Fibroblast of villous mesenchyme (primary cell): ENCODE measurements at regions not wholly inside any gene's neighbourhood (a gene's known extent, or its start where the extent isn't known, plus 50 kb on each side); places are given as distances from the start of the nearest gene placed in this dataset.
A peak's percentile ranks its signal among the peaks of the same experiment; 100 is the strongest.
"Not testable (repeated sequence)": the region's sequence is repeated elsewhere in the genome, so short reads cannot be mapped to it uniquely, and the experiment has no call there.

Experiments used
- DNase-seq: peaks from one replicate; pipeline ENCODE4 v3.0.0-alpha.2; 2010; ENCODE audit warnings: low read depth
- H3K4me3 ChIP-seq: 2 replicates; pipeline ENCODE4 v1.5.1; 2011; ENCODE audit warnings: low read depth, mild to moderate bottlenecking, low read length
- CTCF ChIP-seq: IDR thresholded peaks from 2 replicates; pipeline ENCODE4 v1.5.1; 2012; ENCODE audit warnings: low read depth, mild to moderate bottlenecking, low read length; ENCODE audit not compliant: insufficient read depth

DNA sequence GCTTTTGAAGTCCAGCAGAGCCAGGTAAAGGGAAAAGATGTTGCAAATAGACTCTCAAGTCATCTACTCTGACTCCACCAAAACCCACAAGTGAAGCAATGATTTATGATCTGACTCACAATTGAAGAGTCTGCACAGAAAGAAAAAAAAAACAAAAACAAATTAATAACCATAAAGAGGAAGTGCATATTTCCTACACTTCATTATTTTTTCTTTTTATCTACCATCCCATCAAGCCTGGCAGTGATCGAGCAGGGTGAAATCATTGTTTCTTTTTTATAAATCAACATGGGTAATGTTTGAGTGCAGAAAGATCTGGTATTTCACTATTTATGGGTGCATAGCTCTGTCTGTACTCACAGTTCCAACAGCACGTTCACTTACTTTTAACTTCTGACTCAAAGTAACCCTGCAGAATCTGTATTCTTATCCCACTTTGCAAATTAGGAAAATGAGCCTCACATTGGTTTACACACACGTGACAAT is 829.0 kb downstream of the TNS3 start:
- DNase-seq = peak; percentile 72
- no peak overlapping the region for H3K4me3 ChIP-seq
- TF ChIP-seq CTCF = no peak

GRCh38 chr7:46751927-46752723 is 829.8 kb downstream of the TNS3 start:
- not testable (repeated sequence) for H3K4me3 ChIP-seq
- peak; percentile 67 for DNase-seq

GRCh38 chr7:46751471-46751870 is 830.4 kb upstream of the IGFBP3 start:
- DNase-seq = no peak
- H3K4me3 ChIP-seq = no peak overlapping the region
- TF ChIP-seq CTCF = no peak

- DNase-seq = peak; percentile 77
- no peak for TF ChIP-seq CTCF
- H3K4me3 ChIP-seq = no peak overlapping the region
These were observed 829.3 kb upstream of the IGFBP3 start for GRCh38 chr7:46750321-46750865.

GRCh38 chr7:46747869-46748576 is 827.0 kb upstream of the IGFBP3 start:
- no peak for TF ChIP-seq CTCF
- DNase-seq = peak; percentile 59
- H3K4me3 ChIP-seq = no peak overlapping the region

GRCh38 chr7:46746695-46747687 is 825.9 kb upstream of the IGFBP3 start:
- DNase-seq = peak; percentile 67
- TF ChIP-seq CTCF = no peak
- H3K4me3 ChIP-seq = no peak overlapping the region

GRCh38 chr7:46745707-46746090 is 824.6 kb upstream of the IGFBP3 start:
- DNase-seq = no peak
- no peak overlapping the region for H3K4me3 ChIP-seq
- peak; percentile 36 for TF ChIP-seq CTCF
